Activated T-helper 1 cell treated with anti-CD3 and anti-CD28 coated beads, Interleukin-12 subunit alpha, Interleukin-12 subunit beta, Interleukin-2, Interleukin-4 antibody, amounts not matched to agents 30 ng/mL and 10 ng/mL and 1 ng/mL, durations not matched to agents 14 hours and 24 hours and 36 hours (primary cell): ENCODE measurements at regions not wholly inside any gene's neighbourhood (a gene's known extent, or its start where the extent isn't known, plus 50 kb on each side); places are given as distances from the start of the nearest gene placed in this dataset.

ENCODE experiments used
- DNase-seq: peaks from one replicate; pipeline ENCODE4 v3.0.0; 2021; ENCODE audit warnings: low spot score
- H3K27ac Mint-ChIP-seq: one replicate; pipeline ENCODE4 v1.8.0; 2021; ENCODE audit warnings: mild to moderate bottlenecking, mixed read lengths
- H3K27me3 Mint-ChIP-seq: one replicate; pipeline ENCODE4 v1.8.0; 2022; ENCODE audit warnings: mild to moderate bottlenecking, moderate library complexity, mixed read lengths; ENCODE audit not compliant: insufficient read depth
- H3K36me3 Mint-ChIP-seq: one replicate; pipeline ENCODE4 v1.8.0; 2021; ENCODE audit warnings: low read depth, mixed read lengths
- H3K4me1 Mint-ChIP-seq: one replicate; pipeline ENCODE4 v1.8.0; 2021; ENCODE audit warnings: low read depth, mixed read lengths
- H3K4me3 Mint-ChIP-seq: one replicate; pipeline ENCODE4 v1.8.0; 2021; ENCODE audit warnings: mild to moderate bottlenecking, moderate library complexity, mixed read lengths
- H3K9me3 Mint-ChIP-seq: one replicate; pipeline ENCODE4 v1.8.0; 2021; ENCODE audit warnings: mixed read lengths
- intact Hi-C: fragments of 100-400 bp; cut with micrococcal nuclease; formaldehyde crosslinking; loops from one replicate; pipeline ENCODE4 v1.15.1; 2024

- peaks cover 2% of the 10 kb centered on the region for H3K36me3 Mint-ChIP-seq
- intact Hi-C loops = no loop called here
- DNase-seq = no peak
- H3K4me1 Mint-ChIP-seq = peaks cover 5% of the 10 kb centered on the region
- H3K27ac Mint-ChIP-seq = no peak overlapping the region
- no peak overlapping the region for H3K4me3 Mint-ChIP-seq
- H3K9me3 Mint-ChIP-seq = peaks cover 6% of the 10 kb centered on the region
- H3K27me3 Mint-ChIP-seq = no peaks in the 10 kb centered on the region
Measured at GRCh38 chr13:33526718-33527117, 241.2 kb upstream of the STARD13 start.

DNA sequence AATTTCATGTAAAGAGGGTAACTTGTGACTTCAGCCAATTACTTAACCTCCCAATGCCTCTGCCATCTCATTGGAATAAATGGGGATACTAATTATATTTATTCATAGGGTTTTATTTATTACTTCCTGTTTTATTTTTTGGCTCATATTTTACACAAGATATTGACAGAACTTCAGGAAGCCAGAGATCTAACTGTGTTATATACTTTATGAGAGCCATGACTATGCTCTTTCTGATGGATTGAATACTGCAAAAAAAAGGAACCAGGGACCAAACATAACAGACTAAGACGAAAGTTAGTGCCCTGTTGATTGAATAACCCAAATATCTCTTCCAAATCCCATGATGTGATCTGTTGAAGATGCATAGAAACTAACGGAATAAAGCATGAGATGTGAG is 243.3 kb upstream of the STARD13 start:
- Mint-ChIP-seq H3K27me3 (no peaks in the 10 kb centered on the region), H3K36me3 (peaks cover 3% of the 10 kb centered on the region), H3K4me1 (peaks cover 10% of the 10 kb centered on the region), H3K9me3 (peaks cover 6% of the 10 kb centered on the region), H3K4me3 (no peak overlapping the region), H3K27ac (no peak overlapping the region)
- intact Hi-C loops = no loop called here
- DNase-seq = no peak

DNA sequence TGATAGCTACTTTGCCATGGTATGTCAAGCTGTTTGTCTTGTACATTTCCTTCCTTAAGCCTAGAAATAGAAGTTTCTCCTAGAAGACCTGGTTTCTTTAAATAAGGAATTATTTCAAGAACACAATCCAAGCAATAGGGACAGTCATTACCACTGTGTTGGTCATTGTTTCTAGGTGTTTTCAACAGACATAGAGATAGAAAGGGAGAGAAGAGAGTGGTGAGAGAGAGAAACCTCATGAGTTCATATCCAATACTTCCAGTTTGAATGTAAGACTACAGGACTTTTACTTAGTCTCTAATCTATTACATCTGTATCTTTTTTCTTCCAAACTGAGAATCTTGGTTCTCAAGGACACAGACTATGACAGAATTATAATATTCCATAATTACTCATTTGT is 245.9 kb upstream of the STARD13 start:
- Mint-ChIP-seq H3K4me1 (peaks cover 13% of the 10 kb centered on the region), H3K27me3 (no peaks in the 10 kb centered on the region), H3K36me3 (peaks cover 3% of the 10 kb centered on the region), H3K4me3 (no peak overlapping the region), H3K27ac (no peak overlapping the region), H3K9me3 (peaks cover 6% of the 10 kb centered on the region)
- DNase-seq = no peak
- intact Hi-C loops = no loop called here

- no peak for DNase-seq
- peaks cover 3% of the 10 kb centered on the region for H3K36me3 Mint-ChIP-seq
- H3K4me1 Mint-ChIP-seq = peaks cover 23% of the 10 kb centered on the region
- H3K27me3 Mint-ChIP-seq = no peaks in the 10 kb centered on the region
- intact Hi-C loops = no loop called here
- no peak overlapping the region for H3K27ac Mint-ChIP-seq
- H3K9me3 Mint-ChIP-seq = no peaks in the 10 kb centered on the region
- H3K4me3 Mint-ChIP-seq = no peak overlapping the region
Measured at GRCh38 chr13:33535061-33535460, 249.5 kb upstream of the STARD13 start.

- Mint-ChIP-seq H3K27me3 (no peaks in the 10 kb centered on the region), H3K36me3 (peaks cover 4% of the 10 kb centered on the region), H3K9me3 (peaks cover 3% of the 10 kb centered on the region), H3K4me3 (no peak overlapping the region), H3K27ac (no peak overlapping the region), H3K4me1 (peaks cover 39% of the 10 kb centered on the region)
- intact Hi-C loops = no loop called here
- no peak for DNase-seq
Measured at GRCh38 chr13:33536601-33537000, 251.0 kb upstream of the STARD13 start.

GRCh38 chr13:33537026-33537425 is 251.5 kb upstream of the STARD13 start:
- Mint-ChIP-seq H3K27ac (no peak overlapping the region), H3K36me3 (peaks cover 4% of the 10 kb centered on the region), H3K4me3 (no peak overlapping the region), H3K4me1 (peaks cover 43% of the 10 kb centered on the region), H3K9me3 (peaks cover 3% of the 10 kb centered on the region), H3K27me3 (no peaks in the 10 kb centered on the region)
- intact Hi-C loops = no loop called here
- no peak for DNase-seq

- Mint-ChIP-seq H3K4me1 (peaks cover 44% of the 10 kb centered on the region), H3K4me3 (no peak overlapping the region), H3K27ac (peak overlapping the region; percentile 48), H3K27me3 (no peaks in the 10 kb centered on the region), H3K36me3 (peaks cover 4% of the 10 kb centered on the region), H3K9me3 (peaks cover 3% of the 10 kb centered on the region)
- intact Hi-C loops = no loop called here
- DNase-seq = no peak
Measured at GRCh38 chr13:33537676-33538075, 252.1 kb upstream of the STARD13 start.

GRCh38 chr13:33541456-33541855 is 255.9 kb upstream of the STARD13 start:
- Mint-ChIP-seq H3K27me3 (no peaks in the 10 kb centered on the region), H3K9me3 (peaks cover 3% of the 10 kb centered on the region), H3K27ac (peak overlapping the region; percentile 100), H3K36me3 (peaks cover 3% of the 10 kb centered on the region), H3K4me1 (peaks cover 60% of the 10 kb centered on the region), H3K4me3 (peak overlapping the region; percentile 90)
- intact Hi-C loops = loop anchor here (5.0 to 10.0 kb wide), 6 partner anchors 454 to 1616 kb away; partner anchors contain the start of gene FRY
- DNase-seq = no peak

GRCh38 chr13:33541962-33542308 is 256.4 kb upstream of the STARD13 start:
- H3K36me3 Mint-ChIP-seq = peaks cover 3% of the 10 kb centered on the region

GRCh38 chr13:33542309-33543088 is 256.9 kb upstream of the STARD13 start:
- peaks cover 53% of the 10 kb centered on the region for H3K4me1 Mint-ChIP-seq
- no peaks in the 10 kb centered on the region for H3K27me3 Mint-ChIP-seq
- H3K27ac Mint-ChIP-seq = peak overlapping the region; percentile 100
- H3K4me3 Mint-ChIP-seq = peak overlapping the region; percentile 90
- peaks cover 3% of the 10 kb centered on the region for H3K9me3 Mint-ChIP-seq
- intact Hi-C loops = loop anchor here (1.0 to 10.0 kb wide), 25 partner anchors 71 to 1615 kb away; partner anchors contain the start of genes BRCA2, FRY, N4BP2L1 and N4BP2L2
- H3K36me3 Mint-ChIP-seq = peaks cover 3% of the 10 kb centered on the region
- DNase-seq = peak; percentile 99

More at GRCh38 chr13:33541962-33542308, 256.4 kb upstream of the STARD13 start:
- H3K4me1 Mint-ChIP-seq = peaks cover 55% of the 10 kb centered on the region
- intact Hi-C loops = loop anchor here (1.0 to 10.0 kb wide), 23 partner anchors 71 to 1615 kb away; partner anchors contain the start of genes BRCA2, FRY, N4BP2L1 and N4BP2L2
- H3K9me3 Mint-ChIP-seq = peaks cover 3% of the 10 kb centered on the region
- no peak for DNase-seq
- peak overlapping the region; percentile 90 for H3K4me3 Mint-ChIP-seq
- H3K27me3 Mint-ChIP-seq = no peaks in the 10 kb centered on the region
- peak overlapping the region; percentile 100 for H3K27ac Mint-ChIP-seq

DNA sequence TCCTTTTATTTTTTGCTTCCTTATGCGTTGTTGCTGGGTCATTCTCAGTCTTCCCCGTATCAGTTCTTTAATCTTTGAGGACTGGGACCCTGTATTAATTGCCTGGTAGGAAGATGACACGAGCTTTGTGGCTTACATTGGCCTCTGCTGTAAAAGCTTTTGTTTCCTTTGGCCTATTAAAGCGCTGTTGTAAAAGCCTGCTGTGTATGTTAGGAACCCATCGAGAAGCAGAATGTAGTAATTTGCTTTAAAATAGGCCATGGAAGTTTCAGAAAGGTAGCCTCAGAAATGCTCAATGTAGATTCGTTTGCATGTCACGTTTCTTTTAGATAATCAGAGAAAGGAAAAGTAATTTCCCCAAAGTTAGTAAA is 257.5 kb upstream of the STARD13 start:
- intact Hi-C loops = loop anchor here (1.0 to 10.0 kb wide), 10 partner anchors 180 to 1614 kb away; partner anchors contain the start of gene FRY

DNA sequence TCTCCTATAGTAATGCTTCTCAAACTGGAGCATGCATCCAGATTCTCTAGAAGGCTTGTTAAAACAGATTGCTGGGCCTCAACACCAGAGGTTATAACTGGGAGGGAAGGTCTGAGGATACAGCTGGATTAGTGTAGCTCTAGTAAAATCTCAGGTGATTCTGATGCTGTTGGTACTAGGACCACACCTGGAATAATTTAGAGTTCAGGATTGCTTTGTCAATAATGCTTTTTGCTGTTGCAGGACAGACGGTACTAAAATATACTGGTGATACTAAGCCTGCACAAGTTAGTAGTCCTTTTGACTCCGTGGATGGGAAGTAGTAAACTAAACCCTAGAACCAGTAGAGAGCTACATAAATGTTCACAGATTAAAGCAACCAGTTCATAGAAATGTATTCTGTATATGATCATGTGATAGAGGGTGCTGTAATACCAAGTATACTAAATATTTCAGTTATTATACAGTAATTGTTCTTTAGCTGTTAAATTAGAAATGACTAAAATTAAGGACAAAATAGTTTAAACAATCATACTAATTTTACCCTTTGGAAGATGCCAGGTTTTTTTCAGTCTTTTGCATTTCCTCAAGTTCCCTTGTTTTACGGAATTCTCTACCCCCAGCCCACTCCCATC is 258.2 kb upstream of the STARD13 start:
- no peak for DNase-seq
- no peaks in the 10 kb centered on the region for H3K27me3 Mint-ChIP-seq
- H3K27ac Mint-ChIP-seq = peak overlapping the region; percentile 100
- H3K9me3 Mint-ChIP-seq = peaks cover 3% of the 10 kb centered on the region
- intact Hi-C loops = loop anchor here (1.0 to 10.0 kb wide), 10 partner anchors 180 to 1614 kb away; partner anchors contain the start of gene FRY
- peaks cover 3% of the 10 kb centered on the region for H3K36me3 Mint-ChIP-seq
- peak overlapping the region; percentile 90 for H3K4me3 Mint-ChIP-seq
- H3K4me1 Mint-ChIP-seq = peaks cover 47% of the 10 kb centered on the region

More for the DNA sequence above, 257.5 kb upstream of the STARD13 start:
- no peak for DNase-seq
- Mint-ChIP-seq H3K4me1 (peaks cover 47% of the 10 kb centered on the region), H3K36me3 (peaks cover 3% of the 10 kb centered on the region), H3K27me3 (no peaks in the 10 kb centered on the region), H3K9me3 (peaks cover 3% of the 10 kb centered on the region), H3K4me3 (peak overlapping the region; percentile 90), H3K27ac (peak overlapping the region; percentile 100)

GRCh38 chr13:33544308-33544707 is 258.8 kb upstream of the STARD13 start:
- no peaks in the 10 kb centered on the region for H3K27me3 Mint-ChIP-seq
- intact Hi-C loops = loop anchor here (5.0 to 10.0 kb wide), 6 partner anchors 457 to 1613 kb away; partner anchors contain the start of gene FRY
- H3K4me3 Mint-ChIP-seq = no peak overlapping the region
- H3K27ac Mint-ChIP-seq = peak overlapping the region; percentile 100
- peaks cover 3% of the 10 kb centered on the region for H3K36me3 Mint-ChIP-seq
- peaks cover 3% of the 10 kb centered on the region for H3K9me3 Mint-ChIP-seq
- H3K4me1 Mint-ChIP-seq = peaks cover 47% of the 10 kb centered on the region
- no peak for DNase-seq
